NCI-H345 (cell line): ENCODE measurements at regions not wholly inside any gene's neighbourhood (a gene's known extent, or its start where the extent isn't known, plus 50 kb on each side); places are given as distances from the start of the nearest gene placed in this dataset.
"Not testable (repeated sequence)": the region's sequence is repeated elsewhere in the genome, so short reads cannot be mapped to it uniquely, and the experiment has no call there.

Experiments
- DNase-seq: peaks from one replicate; lab custom pipeline; 2025; lab: John Stamatoyannopoulos, UW

DNA sequence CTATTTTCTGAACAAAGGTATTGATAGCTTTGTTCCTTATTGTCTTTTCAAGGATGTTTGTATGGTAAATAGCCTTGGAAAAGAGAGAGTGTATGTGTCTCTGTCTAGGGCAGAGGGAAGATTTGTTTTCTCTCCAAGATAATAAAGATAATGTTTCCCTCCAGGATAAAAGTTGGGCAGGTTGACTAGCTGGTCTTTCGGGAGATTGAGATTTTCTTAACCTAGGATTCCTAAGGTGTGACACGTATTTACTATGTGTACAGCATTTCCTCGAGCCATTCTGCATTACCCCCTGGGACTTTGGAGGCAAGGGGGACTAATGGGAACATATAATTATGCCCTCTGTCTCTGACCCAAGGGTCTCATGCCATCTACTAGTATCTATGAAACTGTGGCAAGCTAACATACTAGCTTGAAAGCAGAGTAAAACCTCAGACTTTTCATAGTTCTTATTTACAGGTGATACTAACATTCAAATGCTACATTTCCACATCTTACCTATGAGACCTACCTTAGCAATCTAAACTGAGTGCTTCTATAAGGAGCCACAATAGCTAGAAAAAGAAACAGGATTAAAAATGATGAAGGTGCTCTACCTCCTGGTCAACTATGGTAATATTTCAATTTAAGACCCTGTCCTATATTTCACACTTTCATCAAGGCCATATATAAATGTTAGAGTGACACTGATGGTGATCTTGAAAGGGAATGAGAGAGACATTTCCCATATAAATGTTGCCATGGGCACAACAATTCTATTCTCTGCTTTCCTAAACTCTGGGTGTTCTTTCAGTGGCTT lies 252.9 kb upstream of the CBLB start:
- no peak for DNase-seq

DNA sequence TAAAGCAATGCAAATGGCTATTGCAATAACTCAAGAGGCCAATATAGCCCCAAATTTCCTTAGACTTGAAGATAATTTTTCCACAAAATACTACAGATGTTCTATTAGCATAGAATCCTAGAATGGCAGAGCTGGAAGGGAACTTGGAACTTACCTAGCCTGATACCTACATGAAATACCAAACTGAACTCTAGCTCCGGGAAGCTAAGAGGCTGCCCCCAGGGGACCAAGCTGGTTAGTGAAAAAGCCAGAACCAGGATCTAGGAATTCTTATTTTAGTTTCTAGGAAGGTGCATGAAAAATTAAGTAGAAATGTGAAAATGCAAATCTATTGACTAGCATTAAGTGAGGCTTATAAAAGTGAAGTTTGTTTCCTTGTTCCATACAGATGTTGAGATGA lies 256.0 kb upstream of the CBLB start:
- no peak for DNase-seq

DNA sequence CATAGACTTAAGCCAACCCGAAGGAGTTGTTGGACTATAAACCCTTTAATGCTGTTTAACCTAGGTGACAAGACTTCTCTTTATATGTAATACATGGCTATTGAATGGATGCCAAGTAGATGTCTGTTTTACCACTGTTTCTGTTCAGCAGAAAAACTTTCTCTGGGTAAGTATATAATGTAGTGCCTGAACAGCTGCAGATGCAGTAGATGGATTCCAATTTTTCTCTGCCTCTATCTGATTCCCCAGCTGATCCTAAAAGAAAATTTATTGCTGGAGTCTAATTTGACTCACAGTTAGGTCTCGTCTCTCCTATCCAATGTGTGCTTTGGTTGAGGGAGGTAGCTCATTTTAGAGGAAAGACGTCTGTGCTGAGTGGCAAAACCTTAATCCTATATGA lies 256.5 kb upstream of the CBLB start:
- no peak for DNase-seq

DNA sequence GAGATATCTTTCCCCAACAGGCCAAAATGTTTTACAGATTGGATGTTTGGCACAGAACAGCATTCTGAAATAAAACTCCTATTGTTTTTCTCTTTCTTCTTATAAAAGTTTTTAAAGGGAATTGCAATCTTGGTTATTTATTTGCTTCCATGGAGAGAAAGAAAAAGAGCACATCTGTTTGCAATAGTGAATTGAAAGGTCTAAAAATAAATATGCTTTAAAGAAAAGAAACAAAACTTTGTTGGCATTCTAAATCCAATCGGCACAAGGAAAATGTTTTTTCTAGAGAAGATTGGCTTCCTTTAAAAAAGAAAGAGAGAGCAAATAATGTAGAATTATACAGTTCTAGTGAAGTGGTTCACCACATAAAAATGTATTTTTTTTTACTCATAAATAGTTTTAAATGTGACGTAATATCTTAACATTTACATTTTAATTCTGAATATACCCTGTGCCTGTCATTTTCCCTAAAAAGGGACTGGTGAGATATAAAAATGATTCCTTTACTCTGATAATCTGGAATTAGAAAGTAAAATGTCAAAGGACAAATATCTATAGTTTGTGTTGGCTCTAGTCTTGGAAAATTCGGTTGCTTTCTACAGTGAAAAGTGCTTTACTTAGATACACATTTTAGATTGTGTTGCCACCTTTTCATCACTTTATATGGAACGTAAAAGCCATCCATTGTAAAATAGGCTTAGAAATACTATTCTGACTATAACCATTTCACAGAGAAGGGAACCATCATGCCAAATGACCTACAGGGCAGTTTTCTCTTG lies 257.4 kb upstream of the CBLB start:
- DNase-seq = no peak

DNA sequence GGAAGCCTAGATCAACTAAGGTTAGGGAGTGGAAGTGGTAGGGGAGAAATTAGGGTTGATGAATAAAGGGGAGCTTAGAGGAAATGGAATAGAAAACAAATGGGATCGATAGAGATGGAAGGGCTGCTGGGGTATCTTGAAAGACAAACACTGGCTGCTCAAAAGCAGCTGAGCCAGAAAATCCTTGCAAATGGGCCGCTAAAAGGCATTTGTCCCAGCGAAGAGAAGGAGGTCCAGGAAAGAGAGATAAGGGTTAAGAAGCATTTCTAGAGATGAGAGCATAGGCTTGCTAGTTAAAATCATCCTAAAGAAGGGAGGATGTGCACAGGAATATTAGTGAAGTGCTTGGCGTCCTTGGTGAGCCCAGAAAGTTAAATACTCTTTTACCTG lies 258.0 kb upstream of the CBLB start:
- DNase-seq = no peak

DNA sequence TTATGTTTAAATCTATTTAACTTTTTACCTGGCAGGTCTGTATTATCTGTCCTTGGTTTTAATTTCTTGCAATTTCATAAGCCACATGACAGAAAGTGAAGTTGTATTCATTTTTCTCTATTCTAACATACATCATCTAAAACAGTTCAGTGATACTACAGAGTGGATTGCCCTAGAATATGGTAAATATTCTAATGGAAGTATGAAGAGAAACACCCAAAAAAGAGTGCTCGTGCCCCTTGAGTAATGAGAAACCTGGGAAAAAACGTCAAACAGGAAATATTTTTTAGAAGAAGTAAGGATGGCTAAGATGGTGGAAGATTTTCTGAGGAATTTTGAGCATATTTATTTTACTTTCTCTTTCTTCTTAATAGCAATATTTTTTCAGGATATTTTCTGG lies 261.1 kb upstream of the CBLB start:
- no peak for DNase-seq

DNA sequence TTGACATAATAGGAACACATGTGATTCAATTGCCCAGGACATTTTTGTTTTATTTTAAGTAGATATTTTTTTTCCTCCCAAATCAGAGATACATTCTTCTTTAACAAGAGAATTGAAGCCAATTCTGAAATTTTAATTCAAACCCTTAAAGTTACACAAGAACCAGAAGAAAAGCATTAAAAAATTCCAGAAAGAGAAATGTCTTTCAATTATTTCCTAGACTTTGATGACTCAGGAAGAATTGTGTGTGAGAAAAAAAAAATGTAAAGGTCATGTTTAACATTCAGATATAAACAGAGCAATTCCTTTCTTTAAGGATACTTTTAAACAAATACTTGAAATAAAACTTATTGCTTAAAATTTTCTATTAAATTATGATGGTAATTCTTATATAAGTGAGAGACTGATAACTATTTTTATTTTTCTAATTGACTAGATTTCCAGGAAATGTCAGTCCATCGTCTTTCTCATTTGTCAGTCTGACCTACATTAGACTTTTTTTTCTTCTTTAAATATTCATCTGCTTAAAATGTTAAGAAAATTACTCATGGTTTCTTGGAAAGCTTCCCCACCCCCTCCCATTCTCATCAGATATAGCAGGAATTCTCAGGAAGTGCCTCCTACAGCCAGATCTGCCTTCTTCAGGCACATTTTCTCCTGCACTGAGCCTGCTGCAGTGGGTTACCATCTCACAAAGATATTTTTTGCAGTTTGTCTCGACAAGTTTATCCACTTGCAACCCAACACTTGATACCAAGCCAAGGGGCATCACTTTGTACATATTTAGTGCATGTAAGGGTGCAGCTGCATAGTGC lies 261.8 kb upstream of the CBLB start:
- no peak for DNase-seq

DNA sequence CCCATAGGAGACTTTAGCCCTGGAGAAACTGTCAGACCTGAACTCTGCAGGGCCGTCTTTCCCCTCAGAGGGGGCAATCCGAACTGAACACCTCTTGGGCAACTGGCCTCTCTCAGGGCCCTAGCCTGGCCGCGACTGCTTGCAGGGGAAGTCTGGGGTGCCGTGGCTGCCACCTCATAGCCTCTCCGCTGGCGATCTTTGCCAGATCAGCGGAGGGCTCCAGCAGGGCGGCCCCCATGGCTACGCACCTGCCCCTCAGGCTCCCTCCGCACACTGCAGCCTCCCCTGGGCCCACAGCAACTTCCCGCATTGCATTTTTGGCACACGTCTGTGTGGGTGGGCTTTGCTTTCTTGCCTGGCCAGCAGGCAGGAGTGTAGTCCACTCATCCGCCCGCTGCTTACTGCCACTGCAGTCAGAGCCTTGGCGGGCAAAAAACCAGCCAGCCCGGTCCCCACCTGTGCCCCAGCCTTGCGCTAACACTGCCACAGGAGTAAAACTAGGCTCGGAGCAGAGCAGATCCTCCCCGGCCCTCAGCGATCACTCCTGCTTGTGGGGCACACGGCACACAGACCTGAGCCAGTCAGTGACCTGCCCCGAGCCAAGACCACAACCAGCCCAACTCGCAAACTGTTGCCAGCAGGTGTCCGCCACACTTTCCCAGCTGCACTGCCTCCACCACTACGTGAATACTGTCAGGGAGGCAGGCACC lies 266.8 kb upstream of the CBLB start:
- DNase-seq = no peak

DNA sequence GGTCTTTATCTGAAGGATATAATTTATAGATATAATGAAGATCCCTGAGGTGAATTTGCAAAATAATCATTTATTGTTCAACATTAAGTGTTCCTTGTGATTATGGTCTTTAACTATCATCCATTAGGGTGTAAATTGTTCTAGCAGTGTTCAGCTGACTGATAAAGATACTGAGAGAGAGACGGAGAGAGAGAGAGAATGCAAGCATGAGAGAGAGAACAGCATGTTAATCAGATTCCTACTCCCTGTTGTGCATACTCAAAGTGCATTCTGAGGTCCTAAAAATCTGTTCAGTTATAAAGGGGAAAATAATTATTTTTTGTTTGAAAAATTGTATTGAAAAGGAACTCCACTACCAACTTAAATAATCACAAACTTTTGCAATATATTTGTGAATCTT lies 271.0 kb upstream of the CBLB start:
- no peak for DNase-seq

DNA sequence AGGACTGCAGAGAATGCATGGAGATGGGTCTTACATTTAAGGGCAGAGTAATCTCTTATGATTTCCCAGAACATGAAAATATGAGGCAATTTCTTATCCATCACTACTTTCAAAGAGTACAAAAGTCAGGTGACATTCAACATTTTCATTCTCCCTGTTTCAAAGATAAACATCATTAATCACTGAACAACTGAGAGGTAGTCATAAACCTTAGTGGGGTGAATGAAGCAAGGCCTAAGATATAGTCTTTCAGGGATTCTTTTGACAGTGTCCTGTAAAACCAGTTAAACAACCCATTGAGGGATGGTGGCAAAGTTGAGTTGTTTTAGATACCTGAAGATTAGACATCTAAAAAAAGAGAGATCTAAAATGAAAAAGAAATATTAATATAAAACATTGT lies 271.6 kb upstream of the CBLB start:
- no peak for DNase-seq

DNA sequence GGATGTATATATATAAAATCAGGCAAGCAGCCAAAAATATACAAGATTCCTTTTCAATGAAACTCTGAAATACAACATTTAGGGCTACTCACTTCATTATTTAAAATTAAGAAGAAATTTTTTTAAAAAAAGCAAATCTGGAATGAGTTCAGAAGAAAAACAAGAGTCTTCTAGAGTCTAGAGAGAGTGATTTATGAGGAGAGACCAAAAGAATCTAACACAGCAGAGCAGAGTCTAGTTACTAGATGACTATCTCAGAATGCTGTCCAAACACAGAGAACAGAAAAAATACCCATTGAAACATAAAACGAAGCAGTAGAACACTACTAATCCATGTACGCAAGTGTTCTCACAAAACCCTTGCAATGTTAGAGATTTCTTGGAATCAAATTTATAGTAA lies 275.2 kb upstream of the CBLB start:
- no peak for DNase-seq

DNA sequence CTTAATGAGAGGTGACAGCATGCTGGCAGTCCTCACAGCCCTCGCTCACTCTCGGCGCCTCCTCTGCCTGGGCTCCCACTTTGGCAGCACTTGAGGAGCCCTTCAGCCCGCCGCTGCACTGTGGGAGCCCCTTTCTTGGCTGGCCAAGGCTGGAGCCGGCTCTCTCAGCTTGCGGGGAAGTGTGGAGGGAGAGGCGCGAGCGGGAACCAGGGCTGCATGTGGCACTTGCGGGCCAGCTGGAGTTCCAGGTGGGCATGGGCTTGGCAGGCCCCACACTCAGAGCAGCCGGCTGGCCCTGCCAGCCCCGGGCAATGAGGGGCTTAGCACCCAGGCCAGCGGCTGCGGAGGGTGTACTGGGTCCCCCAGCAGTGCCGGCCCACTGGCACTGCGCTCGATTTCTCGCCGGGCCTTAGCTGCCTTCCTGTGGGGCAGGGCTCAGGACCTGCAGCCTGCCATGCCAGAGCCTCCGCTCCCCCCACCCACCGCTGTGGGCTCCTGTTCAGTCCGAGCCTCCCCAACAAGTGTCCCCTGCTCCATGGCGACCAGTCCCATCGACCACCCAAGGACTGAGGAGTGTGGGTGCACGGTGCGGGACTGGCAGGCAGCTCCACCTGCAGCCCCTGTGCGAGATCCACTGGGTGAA lies 279.7 kb upstream of the CBLB start:
- DNase-seq = not testable (repeated sequence)

DNA sequence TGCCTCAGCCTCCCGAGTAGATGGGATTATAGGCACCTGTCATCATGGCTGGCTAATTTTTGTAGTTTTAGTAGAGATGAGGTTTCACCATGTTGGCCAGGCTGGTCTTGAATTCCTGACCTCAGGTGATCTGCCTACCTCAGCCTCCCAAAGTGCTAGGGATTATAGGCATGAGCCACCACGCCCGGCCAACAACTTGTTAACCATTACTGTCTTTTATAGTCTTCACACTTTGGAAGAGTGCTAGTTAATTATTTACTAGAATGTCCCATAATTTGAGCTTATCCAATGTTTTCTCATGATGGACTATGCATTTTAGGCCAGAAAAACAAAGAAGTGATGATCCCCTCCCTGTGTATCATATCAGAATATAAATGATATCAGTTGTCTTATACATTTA lies 288.6 kb upstream of the CBLB start:
- no peak for DNase-seq

DNA sequence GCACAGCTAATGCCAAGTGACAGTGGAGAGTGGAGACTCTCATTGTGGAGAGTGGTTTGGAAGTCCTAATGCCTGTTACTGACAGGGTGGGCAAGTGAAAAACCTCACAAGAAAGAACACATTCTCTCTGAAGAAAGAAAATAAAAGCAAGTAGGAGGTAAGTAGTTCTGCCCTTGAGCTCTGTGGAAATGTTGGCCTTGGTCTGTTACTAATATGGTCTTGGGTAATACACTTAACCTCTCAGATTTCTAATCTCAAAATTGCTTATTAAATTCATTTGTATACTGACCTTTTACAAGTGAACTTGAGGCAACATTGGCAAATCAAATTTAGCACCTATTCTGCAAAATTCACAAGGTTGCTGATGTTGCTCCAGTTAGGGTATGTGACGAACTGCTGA lies 291.6 kb upstream of the CBLB start:
- no peak for DNase-seq

DNA sequence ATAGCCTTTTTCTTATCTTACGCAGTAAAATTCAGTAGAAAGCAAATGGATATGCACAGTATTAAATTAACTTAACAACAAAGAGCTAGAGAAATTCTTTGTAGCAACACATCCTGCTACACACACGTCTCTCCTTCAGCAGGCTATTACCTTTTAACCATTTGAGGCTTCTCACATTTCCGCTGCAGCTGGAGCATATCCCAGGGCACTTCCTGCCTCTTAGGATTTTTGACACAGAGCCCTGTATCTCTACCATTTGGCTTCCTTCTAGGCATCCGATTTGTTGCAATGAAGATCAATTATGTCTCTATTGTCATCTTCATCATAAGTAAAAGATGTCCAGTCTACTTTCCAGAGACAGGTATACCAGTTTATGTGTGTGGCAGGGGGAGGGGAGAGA lies 292.4 kb upstream of the CBLB start:
- no peak for DNase-seq

DNA sequence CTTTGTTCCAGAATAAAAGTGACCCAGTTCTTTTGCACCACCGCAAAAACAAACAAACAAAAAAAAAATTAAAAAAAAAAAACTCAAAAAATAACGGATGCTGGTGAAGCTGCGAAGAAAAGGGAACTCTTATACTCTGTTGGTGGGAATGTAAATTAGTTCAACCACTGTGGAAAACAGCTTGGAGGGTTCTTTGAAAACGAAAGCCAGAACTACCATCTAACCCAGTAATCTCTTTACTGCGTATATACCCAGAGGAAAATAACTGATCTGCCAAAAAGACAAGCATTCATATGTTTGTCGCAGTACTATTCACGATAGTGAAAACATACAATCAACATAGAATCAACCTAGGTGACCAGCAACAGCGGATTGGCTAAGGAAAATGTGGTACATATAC lies 298.9 kb upstream of the CBLB start:
- DNase-seq = no peak

DNA sequence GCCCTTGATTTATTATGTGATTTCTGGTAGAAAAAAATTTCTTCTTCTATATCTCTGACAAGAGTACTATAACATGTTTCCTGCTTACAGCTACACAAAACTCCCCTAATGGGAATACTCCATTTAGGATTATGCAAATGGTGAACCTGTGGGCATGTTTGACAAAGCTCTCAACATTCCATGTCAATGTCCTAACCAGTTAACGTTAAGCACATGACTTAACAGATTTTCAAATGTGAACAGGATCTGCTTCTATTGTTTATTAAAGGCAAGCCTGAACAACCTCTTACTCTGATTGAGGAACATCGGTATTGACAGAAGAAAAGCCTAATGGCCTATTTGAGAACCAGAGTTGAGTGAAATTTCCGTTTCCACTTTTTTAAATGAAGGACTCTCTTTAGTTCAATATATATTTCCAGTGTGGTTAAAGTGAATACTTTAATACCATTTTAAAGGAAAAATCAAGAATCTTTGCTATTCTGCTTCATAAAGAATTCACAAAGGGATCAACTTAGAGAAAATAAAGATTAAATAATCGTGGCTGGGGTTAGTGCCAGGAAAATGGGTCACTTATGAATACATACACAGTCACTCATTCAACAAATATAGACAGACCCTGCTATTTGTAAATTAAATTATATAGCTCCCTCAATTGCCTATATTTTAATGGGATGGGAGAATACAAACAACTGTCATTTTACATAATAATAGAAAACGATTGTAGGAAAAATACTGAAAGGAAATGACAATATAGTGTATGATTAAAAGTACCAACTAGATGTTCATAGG lies 300.3 kb upstream of the CBLB start:
- DNase-seq = no peak

DNA sequence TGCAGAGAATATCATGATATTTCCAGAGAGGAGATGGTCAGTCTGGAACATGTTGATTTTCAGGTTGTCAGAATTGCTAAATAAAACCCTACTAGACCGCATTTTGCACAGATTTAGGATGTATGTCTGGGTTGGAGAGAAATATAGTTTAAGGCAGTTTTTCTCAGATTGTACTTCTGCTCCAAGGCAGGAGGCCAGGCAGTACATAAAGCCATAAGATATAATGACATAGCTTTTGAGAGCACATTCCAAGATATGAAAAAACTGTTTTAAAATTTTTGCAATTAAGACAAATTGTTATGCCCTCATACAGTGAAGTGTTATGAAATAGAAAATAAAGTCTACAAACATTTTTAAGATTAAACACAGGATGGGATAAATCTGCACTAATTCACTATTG lies 301.8 kb upstream of the CBLB start:
- DNase-seq = no peak

DNA sequence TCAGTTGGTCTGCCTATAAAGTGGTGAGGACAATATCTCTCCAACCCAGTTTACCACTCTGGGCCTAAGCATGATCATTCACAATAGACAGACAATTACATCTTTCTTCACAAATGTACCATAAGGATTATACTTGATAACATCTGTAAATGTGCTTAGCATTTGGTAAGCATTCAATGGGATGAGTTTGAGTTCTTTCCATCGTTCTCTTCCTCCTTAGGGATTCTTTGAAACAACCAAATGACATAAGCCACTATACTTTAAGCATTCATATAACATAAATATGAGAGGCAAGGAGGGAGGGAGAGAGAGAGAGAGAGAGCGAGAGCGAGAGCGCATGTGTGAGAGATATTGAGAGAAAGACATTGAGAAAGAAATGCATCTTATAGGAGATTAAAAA lies 303.3 kb upstream of the CBLB start:
- DNase-seq = no peak

DNA sequence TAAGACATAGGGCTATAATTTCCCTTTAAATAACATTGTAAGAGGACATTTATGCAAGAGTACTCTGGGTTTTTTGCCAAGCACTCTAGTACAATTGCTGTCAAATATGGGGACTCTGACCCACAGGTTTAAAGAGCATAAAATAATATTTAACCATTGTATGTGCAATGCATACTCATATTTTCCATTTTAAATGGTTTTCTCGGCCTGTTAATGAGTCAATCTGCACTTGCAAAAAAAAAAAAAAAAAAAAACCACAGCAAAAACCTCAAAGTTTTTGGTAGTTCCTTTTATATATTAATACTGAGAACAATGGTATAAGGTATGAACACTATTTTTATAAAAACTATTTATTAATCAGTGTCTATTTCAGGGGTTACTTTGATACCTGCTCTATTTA lies 304.0 kb upstream of the CBLB start:
- no peak for DNase-seq

DNA sequence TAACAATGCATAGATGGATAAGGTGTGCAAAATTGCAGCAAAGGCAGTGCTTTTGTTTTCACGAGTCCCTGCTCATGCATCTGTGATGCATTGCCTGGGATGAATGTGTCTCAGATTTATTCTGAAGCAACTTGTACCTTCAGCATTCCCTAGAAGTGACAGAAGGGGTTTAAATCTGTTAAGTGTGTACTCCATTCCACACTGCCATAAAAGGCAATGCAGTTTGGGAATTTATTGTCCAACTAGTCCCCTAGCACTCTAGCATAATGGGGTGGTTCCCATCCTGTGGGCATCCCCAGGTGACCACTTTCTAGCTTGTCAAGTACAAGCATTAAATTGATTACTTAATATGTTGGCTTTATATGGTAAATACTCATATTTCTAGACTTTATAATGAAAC lies 306.5 kb upstream of the CBLB start:
- no peak for DNase-seq
